ENCODE measurements at regions not wholly inside any gene's neighbourhood (a gene's known extent, or its start where the extent isn't known, plus 50 kb on each side); places are given as distances from the start of the nearest gene placed in this dataset.

- TF ChIP-seq POLR2A (IDR thresholded peaks at IDR 0.05) (no peak), CTCF (IDR thresholded peaks at IDR 0.05) (no peak), EP300 (IDR thresholded peaks at IDR 0.05; ENCODE audit: low read depth) (no peak), POLR2AphosphoS5 (IDR thresholded peaks at IDR 0.05) (no peak)
Measured at GRCh38 chr11:92845390-92845789, 124.1 kb upstream of the MTNR1B start.

Data from transverse colon (tissue), 4 donors.